ENCODE measurements at regions not wholly inside any gene's neighbourhood (a gene's known extent, or its start where the extent isn't known, plus 50 kb on each side); places are given as distances from the start of the nearest gene placed in this dataset.

- TF ChIP-seq RELA (IDR thresholded peaks at IDR 0.05; ENCODE audit: borderline replicate concordance, partially characterized antibody) = no peak
- TF ChIP-seq LARP7 (IDR thresholded peaks at IDR 0.05) = no peak
- no peak for TF ChIP-seq IKZF2 (IDR thresholded peaks at IDR 0.05)
- no peak for TF ChIP-seq KDM1A (IDR thresholded peaks at IDR 0.05; ENCODE audit: borderline replicate concordance)
Observed at GRCh38 chr3:102084006-102084405, 234.7 kb downstream of the NFKBIZ start (continued).

GRCh38 chr3:102084704-102085103 lies 235.4 kb downstream of the NFKBIZ start:
- no TSS peak for BruUV-seq (replicated peaks)
- H3K9me3 ChIP-seq (replicated peaks; ENCODE audit: control insufficient read depth, insufficient read depth, low read length) = no peaks in the 10 kb centered on the region; the same call in 2 of the 3 replicates
- 40% methylated on average over 3 of the region's 3 CpGs for WGBS (ENCODE audit: insufficient coverage, insufficient replicate concordance, low lambda C conversion rate, missing lambda C conversion rate)
- H3K27ac ChIP-seq (ENCODE audit: control insufficient read depth, insufficient read depth) = no peak overlapping the region
- no peaks in the 10 kb centered on the region for H3K4me1 ChIP-seq (ENCODE audit: control insufficient read depth, insufficient read depth, low read length)
- ChIA-PET RAD21 (ENCODE audit: unreplicated experiment) (interaction anchor here (1.1 to 3.1 kb wide), 11 partner anchors 10 to 257 kb away, joined by 3 to 12 read pairs (median 4); no protein-coding TSS in a partner anchor), SMC1A (ENCODE audit: uncharacterized antibody, unreplicated experiment) (interaction anchor here (0.8 to 5.1 kb wide), 18 partner anchors 9 to 233 kb away, joined by 3 to 48 read pairs (median 4); no protein-coding TSS in a partner anchor), CTCF (interaction anchor here (1.0 to 2.3 kb wide), 5 partner anchors 9 to 271 kb away, joined by 3 to 9 read pairs (median 7); no protein-coding TSS in a partner anchor), POLR2A (interaction anchor here (0.8 to 1.6 kb wide), 4 partner anchors 11 to 121 kb away, joined by 3 to 13 read pairs (median 3); no protein-coding TSS in a partner anchor)
- in situ Hi-C loops (cut with MboI) (no loop called here), intact Hi-C loops (cut with micrococcal nuclease; ENCODE audit: unreplicated experiment) (no loop called here)
- no peak overlapping the region for H3K4me3 ChIP-seq
- no peaks in the 10 kb centered on the region for H3K27me3 ChIP-seq (replicated peaks in 1 of 2; ENCODE audit: control insufficient read depth in 2 of 2, insufficient read depth in 2 of 2, low read length in 1 of 2)
- no peaks in the 10 kb centered on the region for H4K20me1 ChIP-seq (ENCODE audit: control insufficient read depth, insufficient read depth)
- FAIRE-seq (no peak), ATAC-seq (no peak), DNase-seq (ENCODE audit: low read depth, low spot score) (no peak)
- H3K4me2 ChIP-seq (ENCODE audit: control insufficient read depth, insufficient read depth) = no peak overlapping the region
- no peaks in the 10 kb centered on the region for H3K36me3 ChIP-seq (ENCODE audit: control insufficient read depth in 2 of 2, insufficient read depth in 2 of 2, low read length in 1 of 2)
- TF ChIP-seq BHLHE40 (IDR thresholded peaks at IDR 0.05; ENCODE audit: borderline replicate concordance in 1 of 2, low read depth in 2 of 2, low read length in 1 of 2) (no peak), CEBPZ (IDR thresholded peaks at IDR 0.05; ENCODE audit: low read depth, low read length) (no peak), IRF3 (IDR thresholded peaks at IDR 0.05) (no peak), RCOR1 (conservative IDR thresholded peaks at IDR 0.05; ENCODE audit: low read depth, low read length) (no peak), ZNF207 (IDR thresholded peaks at IDR 0.05; ENCODE audit: borderline replicate concordance) (no peak), ATF7 (IDR thresholded peaks at IDR 0.05; ENCODE audit: low read depth) (no peak)
- H3K9ac ChIP-seq (ENCODE audit: control insufficient read depth, insufficient read depth, low read length) = no peak overlapping the region
- H2AFZ ChIP-seq (ENCODE audit: control insufficient read depth, low read depth, low read length) = no peak overlapping the region
- no peaks in the 10 kb centered on the region for H3K79me2 ChIP-seq (ENCODE audit: control insufficient read depth, insufficient read depth, low read length)
